ENCODE measurements at regions not wholly inside any gene's neighbourhood (a gene's known extent, or its start where the extent isn't known, plus 50 kb on each side); places are given as distances from the start of the nearest gene placed in this dataset.

DNA sequence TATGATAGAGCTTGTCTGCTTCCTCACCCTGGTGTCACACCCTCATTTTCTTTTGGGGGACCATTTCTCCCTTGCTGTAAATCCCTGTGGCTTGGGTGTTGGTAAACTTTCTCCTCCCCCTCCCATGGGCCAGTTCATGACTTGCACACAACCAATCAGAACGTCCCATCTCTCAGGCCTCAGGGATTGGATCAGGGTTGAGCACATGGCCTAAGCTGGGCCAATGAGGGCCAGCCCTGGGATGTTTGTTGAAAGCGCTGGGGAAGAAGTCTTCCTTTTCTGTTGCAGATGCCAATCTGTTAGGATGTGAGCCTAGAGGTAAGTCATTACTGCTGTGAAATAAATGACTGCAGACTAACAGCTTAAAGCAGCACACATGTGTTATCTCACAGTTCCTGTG lies 136.7 kb downstream of the AACS start:
- BruUV-seq (replicated peaks) = no TSS peak
- no peaks in the 10 kb centered on the region for H3K9me3 ChIP-seq (ENCODE audit: low read length)
- TF ChIP-seq, protein P1, sequence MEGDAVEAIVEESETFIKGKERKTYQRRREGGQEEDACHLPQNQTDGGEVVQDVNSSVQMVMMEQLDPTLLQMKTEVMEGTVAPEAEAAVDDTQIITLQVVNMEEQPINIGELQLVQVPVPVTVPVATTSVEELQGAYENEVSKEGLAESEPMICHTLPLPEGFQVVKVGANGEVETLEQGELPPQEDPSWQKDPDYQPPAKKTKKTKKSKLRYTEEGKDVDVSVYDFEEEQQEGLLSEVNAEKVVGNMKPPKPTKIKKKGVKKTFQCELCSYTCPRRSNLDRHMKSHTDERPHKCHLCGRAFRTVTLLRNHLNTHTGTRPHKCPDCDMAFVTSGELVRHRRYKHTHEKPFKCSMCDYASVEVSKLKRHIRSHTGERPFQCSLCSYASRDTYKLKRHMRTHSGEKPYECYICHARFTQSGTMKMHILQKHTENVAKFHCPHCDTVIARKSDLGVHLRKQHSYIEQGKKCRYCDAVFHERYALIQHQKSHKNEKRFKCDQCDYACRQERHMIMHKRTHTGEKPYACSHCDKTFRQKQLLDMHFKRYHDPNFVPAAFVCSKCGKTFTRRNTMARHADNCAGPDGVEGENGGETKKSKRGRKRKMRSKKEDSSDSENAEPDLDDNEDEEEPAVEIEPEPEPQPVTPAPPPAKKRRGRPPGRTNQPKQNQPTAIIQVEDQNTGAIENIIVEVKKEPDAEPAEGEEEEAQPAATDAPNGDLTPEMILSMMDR (conservative IDR thresholded peaks at IDR 0.05; ENCODE audit: low read length) = no peak
- no peak for TF ChIP-seq EZH2phosphoT487 (IDR thresholded peaks at IDR 0.05; ENCODE audit: borderline replicate concordance, low read depth, low read length)
- no peak for DNase-seq (ENCODE audit: low spot score)
- no peak overlapping the region for H3K4me3 ChIP-seq (ENCODE audit: low read depth, low read length, poor library complexity, severe bottlenecking)
- H2AFZ ChIP-seq (ENCODE audit: low read length) = no peak overlapping the region
- peaks cover 17% of the 10 kb centered on the region for H3K4me1 ChIP-seq (ENCODE audit: insufficient read depth, low read length, poor library complexity, severe bottlenecking)
- H4K20me1 ChIP-seq (ENCODE audit: insufficient read depth, low read length) = no peaks in the 10 kb centered on the region
- ChIA-PET POLR2A (interaction anchor here (1.1 to 1.5 kb wide), 2 partner anchors 8 to 11 kb away, joined by 4 to 7 read pairs; no protein-coding TSS in a partner anchor), CTCF (ENCODE audit: unreplicated experiment) (no interaction called here)
- no peaks in the 10 kb centered on the region for H3K9me2 ChIP-seq (ENCODE audit: insufficient read depth, low read length)
- H3K36me3 ChIP-seq (ENCODE audit: insufficient read depth, low read length) = no peaks in the 10 kb centered on the region
- intact Hi-C loops (cut with micrococcal nuclease; ENCODE audit: unreplicated experiment) = no loop called here
- no peaks in the 10 kb centered on the region for H3K79me2 ChIP-seq (ENCODE audit: insufficient read depth, low read depth, low read length)
- H3K4me2 ChIP-seq (ENCODE audit: low read length) = no peak overlapping the region
- no peak overlapping the region for H3K27ac ChIP-seq (ENCODE audit: low read depth, low read length, poor library complexity, severe bottlenecking)

DNA sequence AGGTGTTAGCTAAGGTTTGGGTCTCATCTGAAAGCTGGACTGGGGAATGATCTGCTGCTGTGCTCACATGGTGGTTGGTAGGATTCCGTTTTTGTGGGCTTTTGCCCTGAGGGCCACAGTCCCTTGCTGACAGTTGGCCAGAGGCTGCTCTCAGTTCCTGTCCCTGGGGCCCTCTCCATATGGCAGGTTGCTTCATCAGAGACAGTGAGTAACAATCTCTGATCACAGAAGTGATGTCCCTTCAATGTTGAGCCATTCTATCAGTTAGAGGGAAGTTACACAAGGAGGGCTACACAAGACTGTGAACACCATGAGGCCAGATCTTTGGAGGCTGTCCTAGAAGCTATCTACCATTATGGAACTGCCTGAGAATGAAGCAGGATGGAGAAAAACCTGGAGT lies 137.2 kb downstream of the AACS start:
- H3K9me2 ChIP-seq (ENCODE audit: insufficient read depth, low read length) = no peaks in the 10 kb centered on the region
- DNase-seq (ENCODE audit: low spot score) = no peak
- no peaks in the 10 kb centered on the region for H3K79me2 ChIP-seq (ENCODE audit: insufficient read depth, low read depth, low read length)
- no TSS peak for BruUV-seq (replicated peaks)
- no peak overlapping the region for H2AFZ ChIP-seq (ENCODE audit: low read length)
- ChIA-PET POLR2A (interaction anchor here (0.8 to 2.0 kb wide), 6 partner anchors 9 to 141 kb away, joined by 3 to 9 read pairs (median 4); no protein-coding TSS in a partner anchor), CTCF (ENCODE audit: unreplicated experiment) (interaction anchor here (1.0 to 1.4 kb wide), 4 partner anchors 15 to 35 kb away, joined by 3 to 4 read pairs (median 3); no protein-coding TSS in a partner anchor)
- no peaks in the 10 kb centered on the region for H3K36me3 ChIP-seq (ENCODE audit: insufficient read depth, low read length)
- no peak overlapping the region for H3K4me3 ChIP-seq (ENCODE audit: low read depth, low read length, poor library complexity, severe bottlenecking)
- intact Hi-C loops (cut with micrococcal nuclease; ENCODE audit: unreplicated experiment) = no loop called here
- no peak overlapping the region for H3K27ac ChIP-seq (ENCODE audit: low read depth, low read length, poor library complexity, severe bottlenecking)
- H4K20me1 ChIP-seq (ENCODE audit: insufficient read depth, low read length) = no peaks in the 10 kb centered on the region
- H3K4me2 ChIP-seq (ENCODE audit: low read length) = no peak overlapping the region
- TF ChIP-seq, protein P1 (conservative IDR thresholded peaks at IDR 0.05; ENCODE audit: low read length) = no peak
- no peak for TF ChIP-seq EZH2phosphoT487 (IDR thresholded peaks at IDR 0.05; ENCODE audit: borderline replicate concordance, low read depth, low read length)
- peaks cover 17% of the 10 kb centered on the region for H3K4me1 ChIP-seq (ENCODE audit: insufficient read depth, low read length, poor library complexity, severe bottlenecking)
- H3K9me3 ChIP-seq (ENCODE audit: low read length) = no peaks in the 10 kb centered on the region

DNA sequence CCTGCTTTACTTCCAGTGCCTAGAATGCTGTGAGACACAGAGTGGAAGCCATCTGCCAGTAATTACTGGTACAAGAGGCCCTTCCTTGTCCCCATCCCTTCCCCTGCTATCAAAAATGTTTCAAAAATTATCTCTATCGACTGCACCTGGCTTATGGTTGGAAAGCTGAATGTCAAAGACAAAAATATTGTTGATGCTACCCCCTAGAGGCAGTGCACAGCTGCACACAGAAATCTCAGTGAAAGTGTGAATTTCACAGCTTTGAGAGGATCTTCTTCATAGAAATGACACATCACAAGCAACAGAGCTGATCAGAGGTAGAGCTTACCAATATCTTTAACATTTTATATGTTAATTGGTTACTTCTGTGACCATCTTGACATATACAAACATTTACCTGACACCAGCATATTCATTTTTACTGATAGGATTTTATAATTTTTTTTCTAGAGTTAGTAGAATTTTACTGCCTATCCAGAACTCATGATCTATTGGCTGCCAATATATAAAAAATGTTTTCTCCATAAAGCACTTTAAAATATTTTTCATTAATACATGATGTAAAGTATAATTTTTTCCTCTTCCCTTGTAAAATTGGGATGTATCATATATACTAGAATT lies 138.0 kb downstream of the AACS start:
- intact Hi-C loops (cut with micrococcal nuclease; ENCODE audit: unreplicated experiment) = loop anchor here (1.0 kb wide), 1 partner anchor 20 kb away; no protein-coding TSS in a partner anchor
- Histone ChIP-seq H2AFZ (ENCODE audit: low read length) (no peak overlapping the region), H3K4me3 (ENCODE audit: low read depth, low read length, poor library complexity, severe bottlenecking) (no peak overlapping the region), H3K9me3 (ENCODE audit: low read length) (no peaks in the 10 kb centered on the region), H3K4me2 (ENCODE audit: low read length) (no peak overlapping the region), H3K4me1 (ENCODE audit: insufficient read depth, low read length, poor library complexity, severe bottlenecking) (peaks cover 17% of the 10 kb centered on the region), H4K20me1 (ENCODE audit: insufficient read depth, low read length) (no peaks in the 10 kb centered on the region), H3K9me2 (ENCODE audit: insufficient read depth, low read length) (no peaks in the 10 kb centered on the region), H3K27ac (ENCODE audit: low read depth, low read length, poor library complexity, severe bottlenecking) (no peak overlapping the region), H3K36me3 (ENCODE audit: insufficient read depth, low read length) (no peaks in the 10 kb centered on the region), H3K79me2 (ENCODE audit: insufficient read depth, low read depth, low read length) (no peaks in the 10 kb centered on the region)
- ChIA-PET POLR2A (interaction anchor here (0.8 to 2.0 kb wide), 5 partner anchors 10 to 141 kb away, joined by 3 to 9 read pairs (median 4); no protein-coding TSS in a partner anchor), CTCF (ENCODE audit: unreplicated experiment) (interaction anchor here (0.7 to 1.4 kb wide), 5 partner anchors 16 to 65 kb away, joined by 3 to 4 read pairs (median 3); no protein-coding TSS in a partner anchor)
- peak; percentile 75 for DNase-seq (ENCODE audit: low spot score)
- TF ChIP-seq, protein P1 (conservative IDR thresholded peaks at IDR 0.05; ENCODE audit: low read length) = peak; percentile 93
- no peak for TF ChIP-seq EZH2phosphoT487 (IDR thresholded peaks at IDR 0.05; ENCODE audit: borderline replicate concordance, low read depth, low read length)
- no TSS peak for BruUV-seq (replicated peaks)
